ENCODE measurements at regions not wholly inside any gene's neighbourhood (a gene's known extent, or its start where the extent isn't known, plus 50 kb on each side); places are given as distances from the start of the nearest gene placed in this dataset.

DNA sequence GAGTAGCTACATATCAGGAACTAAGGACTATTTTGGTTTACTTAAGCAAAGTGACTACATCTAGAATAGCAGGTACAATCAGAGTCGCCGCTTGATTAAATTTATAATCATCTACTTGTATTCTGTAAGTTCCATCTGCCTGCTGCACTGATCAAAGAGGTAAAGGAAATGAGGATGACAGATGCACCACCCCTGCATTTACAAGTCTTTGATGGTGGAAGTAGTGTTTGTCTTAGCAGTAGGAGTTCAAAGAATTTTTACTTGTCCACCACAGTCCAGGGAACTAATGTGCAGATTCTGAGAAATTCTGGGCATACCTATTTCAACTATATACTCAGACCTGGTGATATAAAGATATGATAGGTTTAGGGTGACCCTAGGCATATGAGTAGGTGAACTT lies 184.1 kb upstream of the IVNS1ABP start:
- DNase-seq (ENCODE audit: low read depth) = no peak
- H3K4me3 ChIP-seq (ENCODE audit: low read depth, low read length) = no peak overlapping the region
- TF ChIP-seq CTCF (IDR thresholded peaks at IDR 0.05; ENCODE audit: insufficient read depth, low read depth, low read length, missing control alignments) = no peak

GRCh38 chr1:185500001-185500626 lies 183.1 kb upstream of the IVNS1ABP start:
- no peak for TF ChIP-seq CTCF (IDR thresholded peaks at IDR 0.05; ENCODE audit: insufficient read depth, low read depth, low read length, missing control alignments)
- no peak overlapping the region for H3K4me3 ChIP-seq (ENCODE audit: low read depth, low read length)
- DNase-seq (ENCODE audit: low read depth) = no peak

GRCh38 chr1:185498207-185498606 lies 181.2 kb upstream of the IVNS1ABP start:
- DNase-seq (ENCODE audit: low read depth) = no peak
- no peak for TF ChIP-seq CTCF (IDR thresholded peaks at IDR 0.05; ENCODE audit: insufficient read depth, low read depth, low read length, missing control alignments)

DNA sequence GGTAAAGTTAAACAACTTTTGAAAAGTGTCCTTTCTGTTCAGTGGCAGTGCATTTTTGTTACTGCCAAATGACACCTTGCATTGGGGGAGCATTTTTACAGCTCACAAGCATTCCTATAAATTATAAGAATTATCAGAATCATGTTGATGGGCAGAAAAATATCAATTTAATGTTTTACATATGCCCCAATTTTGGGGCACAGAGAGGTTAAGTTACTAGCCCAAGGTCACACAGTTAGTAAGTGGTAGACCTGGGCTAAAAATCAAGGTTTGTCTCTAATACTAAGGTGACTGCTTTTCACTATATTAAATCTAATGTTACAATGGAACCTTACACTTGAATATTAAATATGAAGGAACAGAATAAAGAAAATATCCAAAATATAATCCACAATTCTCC lies 180.1 kb upstream of the IVNS1ABP start:
- no peak for TF ChIP-seq CTCF (IDR thresholded peaks at IDR 0.05; ENCODE audit: insufficient read depth, low read depth, low read length, missing control alignments)
- DNase-seq (ENCODE audit: low read depth) = no peak
- H3K4me3 ChIP-seq (ENCODE audit: low read depth, low read length) = no peak overlapping the region

More at GRCh38 chr1:185498207-185498606, 181.2 kb upstream of the IVNS1ABP start:
- no peak overlapping the region for H3K4me3 ChIP-seq (ENCODE audit: low read depth, low read length)

DNA sequence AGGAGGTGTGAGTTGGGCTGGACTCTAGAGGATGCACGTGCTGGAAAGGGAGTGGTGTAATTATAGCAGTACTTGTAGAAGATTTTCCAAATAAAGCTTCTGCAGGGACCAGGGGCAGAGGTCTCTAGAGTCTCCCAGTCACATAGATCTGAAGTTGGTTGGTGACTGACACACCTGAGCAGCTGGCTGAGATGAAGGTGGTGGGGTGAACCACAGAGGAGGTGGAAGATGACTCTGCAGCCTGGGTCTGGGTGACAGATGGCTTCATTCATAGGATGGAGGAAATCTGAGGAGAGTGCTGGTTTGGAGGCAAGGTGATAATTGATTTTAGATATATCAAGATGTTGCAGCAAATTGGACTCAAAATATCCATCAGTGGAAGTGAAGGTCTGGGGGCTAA lies 178.9 kb upstream of the IVNS1ABP start:
- DNase-seq (ENCODE audit: low read depth) = no peak
- no peak for TF ChIP-seq CTCF (IDR thresholded peaks at IDR 0.05; ENCODE audit: insufficient read depth, low read depth, low read length, missing control alignments)
- no peak overlapping the region for H3K4me3 ChIP-seq (ENCODE audit: low read depth, low read length)

DNA sequence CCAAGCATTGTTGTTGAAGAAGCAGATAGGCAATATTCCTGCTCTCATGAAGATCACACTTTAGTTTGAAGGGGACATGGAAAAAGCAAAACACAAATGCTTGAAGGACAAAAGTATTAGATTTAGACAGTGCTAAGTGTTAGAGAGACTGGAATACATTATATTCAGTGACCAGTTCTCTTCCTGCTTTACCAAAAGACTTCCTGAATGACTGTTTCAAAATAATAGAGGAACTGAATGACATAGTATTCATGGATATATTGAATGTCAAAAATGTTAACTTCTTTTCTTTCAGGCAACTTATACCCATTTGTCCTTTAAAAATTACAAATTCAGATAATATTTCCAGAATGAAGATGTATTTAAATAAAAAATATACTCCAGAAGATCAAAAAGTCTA lies 178.0 kb upstream of the IVNS1ABP start:
- no peak for DNase-seq (ENCODE audit: low read depth)
- TF ChIP-seq CTCF (IDR thresholded peaks at IDR 0.05; ENCODE audit: insufficient read depth, low read depth, low read length, missing control alignments) = no peak
- H3K4me3 ChIP-seq (ENCODE audit: low read depth, low read length) = no peak overlapping the region

All from GM12865 (cell line).